HUES64 (cell line): ENCODE measurements at regions not wholly inside any gene's neighbourhood (a gene's known extent, or its start where the extent isn't known, plus 50 kb on each side); places are given as distances from the start of the nearest gene placed in this dataset.
"Not testable (repeated sequence)": the region's sequence is repeated elsewhere in the genome, so short reads cannot be mapped to it uniquely, and the experiment has no call there.

Experiments
- H3K27ac ChIP-seq: 2 replicates; pipeline ENCODE4 v1.7.0; 2013; ENCODE audit warnings: low read depth, low read length, inconsistent platforms
- H3K27me3 ChIP-seq: 2 replicates; pipeline ENCODE4 v1.6.1; 2013; ENCODE audit warnings: mild to moderate bottlenecking, low read length; ENCODE audit not compliant: insufficient read depth
- H3K36me3 ChIP-seq: 2 replicates; pipeline ENCODE4 v1.6.1; 2013; ENCODE audit warnings: mild to moderate bottlenecking, low read length; ENCODE audit not compliant: insufficient read depth
- H3K4me1 ChIP-seq: 2 replicates; pipeline ENCODE4 v1.6.1; 2013; ENCODE audit warnings: mild to moderate bottlenecking, low read length, moderate library complexity; ENCODE audit not compliant: insufficient read depth
- H3K4me3 ChIP-seq: 2 replicates; pipeline ENCODE4 v1.5.1; 2013; ENCODE audit warnings: mild to moderate bottlenecking, low read length, moderate library complexity
- H3K9ac ChIP-seq: 2 replicates; pipeline ENCODE4 v1.6.1; 2013; ENCODE audit warnings: mild to moderate bottlenecking, low read depth, low read length
- H3K9me3 ChIP-seq: 2 replicates; pipeline ENCODE4 v1.6.1; 2013; ENCODE audit warnings: low read depth, low read length; ENCODE audit not compliant: insufficient read depth
- WGBS: fragments of 150-250, 120-280 bp; methylation state at CpG from one replicate; pipeline ENCODE4 v1.1.7; 2013; ENCODE audit warnings: missing lambda C conversion rate; 5-methylcytosine and 5-hydroxymethylcytosine counted together

- WGBS: 87% methylated on average over 33 of the region's 33 CpGs
- not testable (repeated sequence) for H3K4me1 ChIP-seq, H3K36me3 ChIP-seq, H3K9ac ChIP-seq, H3K27me3 ChIP-seq, H3K27ac ChIP-seq
- peaks cover 12% of the 10 kb centered on the region; the same call in 1 of the 2 replicates for H3K9me3 ChIP-seq
- peak overlapping the region; percentile 9; the same call in 1 of the 2 replicates for H3K4me3 ChIP-seq
Observed at GRCh38 chr6:91052473-91053450, 465.9 kb upstream of the MAP3K7 start.

DNA sequence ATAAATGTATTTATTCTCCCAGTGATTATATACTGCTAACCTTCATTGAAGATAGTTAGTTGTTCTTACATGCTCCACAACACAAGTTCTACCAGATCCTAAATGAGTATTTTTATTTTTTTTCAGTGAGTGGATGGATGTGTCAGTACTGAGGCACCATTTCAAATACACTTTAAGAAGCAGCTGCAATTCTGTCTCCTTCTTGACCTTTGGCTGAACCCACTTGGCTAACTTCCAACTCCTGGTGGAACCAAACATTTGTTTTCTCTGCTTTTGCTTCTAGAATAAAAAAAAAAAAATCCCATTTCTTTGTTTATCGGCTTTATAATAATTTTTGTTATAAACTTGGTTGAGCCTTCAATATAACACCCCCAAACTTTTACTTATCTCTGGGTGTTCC is 458.3 kb upstream of the MAP3K7 start:
- Histone ChIP-seq H3K9me3 (no peaks in the 10 kb centered on the region), H3K4me1 (no peaks in the 10 kb centered on the region), H3K9ac (no peak overlapping the region)

DNA sequence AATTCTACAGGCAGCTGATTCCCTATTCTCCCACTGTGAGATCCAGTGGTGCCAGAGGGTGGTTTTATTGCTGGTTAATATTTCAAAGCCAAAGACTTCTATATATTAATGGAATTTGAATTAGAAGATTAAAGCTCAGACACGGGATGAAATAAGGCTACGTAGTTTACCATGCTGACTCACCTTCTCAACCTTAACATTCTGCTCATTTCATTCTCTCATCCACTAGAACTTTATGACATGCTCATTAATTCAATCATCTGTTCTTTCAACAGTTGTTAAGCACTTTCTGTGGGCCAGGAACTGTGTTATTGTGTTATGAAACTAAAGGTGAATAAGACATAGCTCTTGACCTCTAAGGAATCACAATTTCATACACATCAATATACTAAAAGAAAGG is 456.9 kb upstream of the MAP3K7 start:
- Histone ChIP-seq H3K27ac (no peak overlapping the region), H3K4me1 (no peaks in the 10 kb centered on the region), H3K36me3 (no peaks in the 10 kb centered on the region), H3K4me3 (no peak overlapping the region), H3K27me3 (no peaks in the 10 kb centered on the region), H3K9me3 (no peaks in the 10 kb centered on the region), H3K9ac (no peak overlapping the region)
- 100% methylated on average over 2 of the region's 2 CpGs for WGBS

More for the DNA sequence above, 458.3 kb upstream of the MAP3K7 start:
- no CpG with 5 or more reads among the region's 1 CpG for WGBS
- Histone ChIP-seq H3K36me3 (no peaks in the 10 kb centered on the region), H3K4me3 (no peak overlapping the region), H3K27me3 (no peaks in the 10 kb centered on the region), H3K27ac (no peak overlapping the region)

DNA sequence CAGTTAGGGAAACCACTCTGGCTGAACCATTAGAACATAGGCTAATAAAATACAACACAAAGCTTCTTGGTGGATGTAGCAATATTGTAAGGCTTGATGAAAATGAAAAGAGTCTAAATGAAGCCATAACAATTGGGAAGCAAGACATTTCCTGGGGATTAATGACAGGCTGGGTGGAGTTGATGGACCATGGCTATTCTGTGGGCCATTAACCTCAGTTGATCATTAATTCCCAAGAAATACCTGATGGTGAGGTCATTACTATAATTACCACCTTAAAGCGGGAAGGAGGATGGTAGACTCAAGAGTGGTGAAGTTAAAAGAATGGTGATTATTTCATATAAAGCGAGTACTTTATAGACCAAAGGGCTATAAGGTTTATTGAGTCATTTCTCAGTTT is 455.8 kb upstream of the MAP3K7 start:
- Histone ChIP-seq H3K27ac (no peak overlapping the region), H3K36me3 (no peaks in the 10 kb centered on the region), H3K27me3 (no peaks in the 10 kb centered on the region), H3K9me3 (no peaks in the 10 kb centered on the region), H3K4me1 (no peaks in the 10 kb centered on the region), H3K9ac (no peak overlapping the region), H3K4me3 (no peak overlapping the region)
- 93% methylated on average over 2 of the region's 2 CpGs for WGBS

DNA sequence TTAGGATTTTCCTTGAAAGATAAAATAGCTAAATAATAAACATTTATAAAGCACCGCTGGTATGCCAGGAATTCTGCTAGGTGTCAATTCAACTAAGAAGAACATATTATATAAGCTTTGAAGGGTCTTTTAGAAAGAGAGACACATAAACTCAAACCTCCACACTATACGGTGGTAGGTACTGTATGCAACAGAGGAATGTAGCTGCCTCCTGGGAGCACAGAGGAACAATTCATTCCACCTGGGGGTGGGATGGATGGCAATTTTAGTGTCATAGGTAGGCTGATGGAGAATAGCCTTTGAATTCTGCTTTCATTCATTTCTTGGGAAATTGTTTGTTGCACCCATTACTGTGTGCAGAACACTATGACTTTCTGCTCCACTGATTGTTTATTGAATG is 447.1 kb upstream of the MAP3K7 start:
- H3K4me3 ChIP-seq: no peak overlapping the region
- no peaks in the 10 kb centered on the region for H3K36me3 ChIP-seq
- H3K4me1 ChIP-seq: peaks cover 4% of the 10 kb centered on the region
- no peaks in the 10 kb centered on the region for H3K9me3 ChIP-seq
- no peaks in the 10 kb centered on the region for H3K27me3 ChIP-seq
- H3K9ac ChIP-seq: no peak overlapping the region
- no CpG with 5 or more reads among the region's 2 CpGs for WGBS
- no peak overlapping the region for H3K27ac ChIP-seq

GRCh38 chr6:91031581-91031980 is 444.7 kb upstream of the MAP3K7 start:
- H3K9ac ChIP-seq: no peak overlapping the region
- H3K4me3 ChIP-seq: no peak overlapping the region
- no peaks in the 10 kb centered on the region for H3K36me3 ChIP-seq
- H3K9me3 ChIP-seq: no peaks in the 10 kb centered on the region
- H3K27ac ChIP-seq: no peak overlapping the region
- WGBS: 84% methylated on average over 4 of the region's 4 CpGs
- peaks cover 4% of the 10 kb centered on the region for H3K4me1 ChIP-seq
- no peaks in the 10 kb centered on the region for H3K27me3 ChIP-seq

GRCh38 chr6:91029211-91029610 is 442.3 kb upstream of the MAP3K7 start:
- Histone ChIP-seq H3K4me1 (peaks cover 4% of the 10 kb centered on the region), H3K27ac (no peak overlapping the region), H3K27me3 (no peaks in the 10 kb centered on the region), H3K36me3 (no peaks in the 10 kb centered on the region), H3K9me3 (no peaks in the 10 kb centered on the region), H3K4me3 (no peak overlapping the region), H3K9ac (no peak overlapping the region)
- WGBS: 76% methylated on average over 5 of the region's 6 CpGs

- Histone ChIP-seq H3K4me1 (no peaks in the 10 kb centered on the region), H3K9ac (no peak overlapping the region), H3K27me3 (no peaks in the 10 kb centered on the region), H3K27ac (no peak overlapping the region), H3K9me3 (no peaks in the 10 kb centered on the region), H3K4me3 (no peak overlapping the region), H3K36me3 (no peaks in the 10 kb centered on the region)
Observed at GRCh38 chr6:91023529-91023928, 436.7 kb upstream of the MAP3K7 start.

DNA sequence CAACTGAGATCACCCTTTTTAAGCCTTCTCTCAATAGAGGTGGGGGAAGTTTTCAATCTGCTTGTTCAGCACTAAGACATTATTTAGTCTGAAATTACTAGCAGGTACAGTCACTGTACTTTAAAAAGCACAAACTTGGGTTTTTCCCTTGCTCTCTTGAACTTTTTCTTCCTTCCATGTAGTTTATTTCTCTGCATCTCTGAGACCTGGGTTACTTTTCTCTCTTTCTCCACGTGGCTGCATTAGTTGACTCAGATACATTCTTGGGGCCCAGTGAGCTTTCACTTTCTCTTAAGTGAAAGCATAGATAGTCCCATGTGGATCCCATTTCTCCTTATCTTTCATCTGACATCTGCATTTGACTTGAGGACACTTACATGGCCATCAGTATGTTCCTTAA is 433.9 kb upstream of the MAP3K7 start:
- Histone ChIP-seq H3K9me3 (no peaks in the 10 kb centered on the region), H3K4me3 (no peak overlapping the region), H3K27ac (no peak overlapping the region), H3K27me3 (no peaks in the 10 kb centered on the region), H3K4me1 (no peaks in the 10 kb centered on the region), H3K36me3 (no peaks in the 10 kb centered on the region), H3K9ac (no peak overlapping the region)
- 72% methylated on average over 1 of the region's 1 CpG for WGBS

DNA sequence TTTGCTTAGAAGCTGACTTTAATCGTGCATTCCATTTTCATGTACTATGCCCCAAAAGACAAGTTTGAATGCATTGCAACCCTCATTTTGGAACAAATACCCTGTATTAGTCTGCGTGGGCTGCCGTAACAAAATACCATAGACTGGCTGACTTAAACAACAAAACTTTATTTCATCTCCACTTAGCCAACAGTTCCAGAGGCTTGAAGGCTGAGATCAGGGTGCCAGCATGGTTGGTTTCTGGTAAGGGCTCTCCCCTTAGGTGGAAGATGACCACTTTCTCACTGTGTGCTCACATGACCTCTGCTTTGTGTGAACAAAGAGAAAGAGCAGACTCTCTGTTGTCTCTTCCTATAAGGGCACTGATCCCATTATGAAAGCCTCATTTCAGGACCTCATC is 431.7 kb upstream of the MAP3K7 start:
- no peaks in the 10 kb centered on the region for H3K36me3 ChIP-seq
- H3K27me3 ChIP-seq: no peaks in the 10 kb centered on the region
- no peaks in the 10 kb centered on the region for H3K9me3 ChIP-seq
- no peak overlapping the region for H3K9ac ChIP-seq
- no peak overlapping the region for H3K4me3 ChIP-seq
- no peak overlapping the region for H3K27ac ChIP-seq
- H3K4me1 ChIP-seq: no peaks in the 10 kb centered on the region
- WGBS: 98% methylated on average over 3 of the region's 3 CpGs

GRCh38 chr6:91013511-91013910 is 426.6 kb upstream of the MAP3K7 start:
- no peaks in the 10 kb centered on the region for H3K27me3 ChIP-seq
- H3K4me1 ChIP-seq: no peaks in the 10 kb centered on the region
- no peaks in the 10 kb centered on the region for H3K36me3 ChIP-seq
- H3K27ac ChIP-seq: no peak overlapping the region
- H3K4me3 ChIP-seq: no peak overlapping the region
- H3K9me3 ChIP-seq: no peaks in the 10 kb centered on the region
- H3K9ac ChIP-seq: no peak overlapping the region
